ENCODE measurements at regions not wholly inside any gene's neighbourhood (a gene's known extent, or its start where the extent isn't known, plus 50 kb on each side); places are given as distances from the start of the nearest gene placed in this dataset.

GRCh38 chr4:165583341-165583740, 204.5 kb downstream of the CPE start:
- TF ChIP-seq POLR2A (IDR thresholded peaks at IDR 0.05; ENCODE audit: low read length) (no peak), GATA1 (IDR thresholded peaks at IDR 0.05; ENCODE audit: low read depth, low read length) (no peak)

All from erythroblast (primary cell).